Type B pancreatic cell (in vitro differentiated cells): ENCODE measurements at regions not wholly inside any gene's neighbourhood (a gene's known extent, or its start where the extent isn't known, plus 50 kb on each side); places are given as distances from the start of the nearest gene placed in this dataset.

Experiments used
- DNase-seq: peaks from one replicate; pipeline ENCODE4 v3.0.0; 2021; ENCODE audit warnings: mixed read lengths; ENCODE audit not compliant: unreplicated experiment; ENCODE audit errors: extremely low spot score
- H3K27ac Mint-ChIP-seq: 2 replicates; pipeline ENCODE4 v1.8.0; 2021; ENCODE audit warnings: mild to moderate bottlenecking, mixed read lengths
- H3K27me3 Mint-ChIP-seq: 2 replicates; pipeline ENCODE4 v1.8.0; 2021; ENCODE audit warnings: mixed read lengths
- H3K36me3 Mint-ChIP-seq: 2 replicates; pipeline ENCODE4 v1.8.0; 2021; ENCODE audit warnings: mixed read lengths
- H3K4me1 Mint-ChIP-seq: one replicate; pipeline ENCODE4 v1.8.0; 2021; ENCODE audit warnings: mixed read lengths; ENCODE audit not compliant: unreplicated experiment
- H3K4me3 Mint-ChIP-seq: 2 replicates; pipeline ENCODE4 v1.8.0; 2021; ENCODE audit warnings: mild to moderate bottlenecking, mixed read lengths
- H3K9me3 Mint-ChIP-seq: 2 replicates; pipeline ENCODE4 v1.8.0; 2021; ENCODE audit warnings: mixed read lengths
- TF ChIP-seq, protein P1 (sequence below): fragments of 200-600 bp; sonication (generic); conservative IDR thresholded peaks from 2 replicates; pipeline ENCODE4 v1.5.0; 2021; ENCODE audit warnings: antibody characterized with exemption, mild to moderate bottlenecking

DNA sequence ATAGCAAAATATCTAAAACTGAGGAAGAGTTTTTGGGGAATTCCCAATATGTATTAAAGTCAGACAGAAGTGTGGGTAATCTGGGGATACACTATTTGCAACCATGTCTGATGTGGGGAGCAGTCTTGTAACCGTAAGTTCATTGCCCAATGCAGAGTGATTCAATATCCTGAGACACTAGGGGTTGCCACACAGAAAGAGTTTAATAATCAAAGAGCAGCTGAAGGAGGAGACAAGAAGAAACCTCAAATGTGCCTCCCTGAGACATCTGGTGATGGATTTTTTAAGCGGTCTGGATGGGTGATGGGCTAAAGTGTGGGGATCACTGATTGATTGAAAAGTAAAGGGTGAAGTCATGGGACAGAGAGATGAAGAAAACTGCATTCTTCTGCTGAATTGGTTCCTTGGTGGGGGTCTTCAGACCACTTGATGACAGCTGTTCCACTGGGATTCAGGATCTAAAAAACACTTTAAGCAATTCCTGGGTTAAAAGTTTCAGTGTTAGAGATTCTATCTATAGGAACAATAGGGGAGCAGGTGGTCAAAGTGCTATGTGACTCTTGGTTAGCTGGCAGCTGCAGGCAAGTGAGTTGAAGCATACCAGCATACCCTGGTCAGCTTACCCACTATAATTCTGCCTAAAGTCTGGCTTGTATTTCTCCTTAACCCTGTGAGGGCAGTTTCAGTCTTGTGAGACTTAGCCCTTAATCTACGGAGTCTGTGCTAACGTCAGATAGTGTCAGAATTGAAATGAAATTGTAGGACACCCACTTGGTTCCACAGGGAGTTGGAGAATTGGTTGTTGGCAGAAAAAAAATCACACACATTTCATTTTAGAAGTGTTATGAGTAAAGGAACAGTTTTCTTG, 425.9 kb upstream of the TGFBR2 start:
- Mint-ChIP-seq H3K9me3 (no peaks in the 10 kb centered on the region), H3K4me1 (no peaks in the 10 kb centered on the region), H3K4me3 (no peak overlapping the region), H3K27ac (no peak overlapping the region), H3K36me3 (no peaks in the 10 kb centered on the region), H3K27me3 (peaks cover 3% of the 10 kb centered on the region)
- TF ChIP-seq, protein P1, sequence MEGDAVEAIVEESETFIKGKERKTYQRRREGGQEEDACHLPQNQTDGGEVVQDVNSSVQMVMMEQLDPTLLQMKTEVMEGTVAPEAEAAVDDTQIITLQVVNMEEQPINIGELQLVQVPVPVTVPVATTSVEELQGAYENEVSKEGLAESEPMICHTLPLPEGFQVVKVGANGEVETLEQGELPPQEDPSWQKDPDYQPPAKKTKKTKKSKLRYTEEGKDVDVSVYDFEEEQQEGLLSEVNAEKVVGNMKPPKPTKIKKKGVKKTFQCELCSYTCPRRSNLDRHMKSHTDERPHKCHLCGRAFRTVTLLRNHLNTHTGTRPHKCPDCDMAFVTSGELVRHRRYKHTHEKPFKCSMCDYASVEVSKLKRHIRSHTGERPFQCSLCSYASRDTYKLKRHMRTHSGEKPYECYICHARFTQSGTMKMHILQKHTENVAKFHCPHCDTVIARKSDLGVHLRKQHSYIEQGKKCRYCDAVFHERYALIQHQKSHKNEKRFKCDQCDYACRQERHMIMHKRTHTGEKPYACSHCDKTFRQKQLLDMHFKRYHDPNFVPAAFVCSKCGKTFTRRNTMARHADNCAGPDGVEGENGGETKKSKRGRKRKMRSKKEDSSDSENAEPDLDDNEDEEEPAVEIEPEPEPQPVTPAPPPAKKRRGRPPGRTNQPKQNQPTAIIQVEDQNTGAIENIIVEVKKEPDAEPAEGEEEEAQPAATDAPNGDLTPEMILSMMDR, result no peak
- no peak for DNase-seq

DNA sequence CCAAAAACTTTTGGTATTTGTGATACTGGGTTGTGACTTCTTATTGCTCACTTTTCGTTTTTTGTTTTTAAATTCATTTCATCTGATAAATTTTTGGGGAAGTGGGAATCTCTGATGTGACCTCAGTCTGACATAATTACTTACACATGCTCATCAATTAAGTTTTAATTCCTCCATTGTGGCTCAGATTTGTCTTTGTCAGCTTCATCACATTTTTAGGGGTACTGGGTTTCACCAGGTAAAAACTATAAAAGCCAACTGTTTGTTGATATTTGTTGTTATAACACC, 425.3 kb upstream of the TGFBR2 start:
- peaks cover 3% of the 10 kb centered on the region for H3K27me3 Mint-ChIP-seq
- DNase-seq, result no peak

DNA sequence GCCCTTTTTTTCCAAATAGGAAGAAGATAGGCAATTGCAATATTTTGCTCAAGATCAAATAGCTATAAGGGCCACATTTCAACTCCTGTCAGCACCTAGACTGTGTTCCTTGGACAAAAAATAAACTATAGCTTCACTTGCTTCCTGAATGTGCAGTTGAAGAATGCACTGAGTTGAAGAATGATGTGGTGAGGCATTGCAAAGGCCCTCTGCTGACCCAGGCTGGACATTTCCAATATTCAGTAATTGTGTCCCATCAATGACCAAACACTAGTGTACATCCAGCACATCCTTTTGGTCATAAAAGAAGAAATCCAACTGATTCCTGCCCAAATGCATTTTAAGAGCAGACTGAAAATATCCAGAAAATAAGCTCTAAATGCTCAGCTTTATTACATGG, 424.8 kb upstream of the TGFBR2 start:
- TF ChIP-seq, protein P1, result no peak
- DNase-seq, result no peak
- Mint-ChIP-seq H3K9me3 (no peaks in the 10 kb centered on the region), H3K36me3 (no peaks in the 10 kb centered on the region), H3K27me3 (peaks cover 3% of the 10 kb centered on the region), H3K4me3 (no peak overlapping the region), H3K4me1 (no peaks in the 10 kb centered on the region), H3K27ac (no peak overlapping the region)

More for the DNA sequence above, 425.3 kb upstream of the TGFBR2 start:
- H3K36me3 Mint-ChIP-seq, result no peaks in the 10 kb centered on the region
- no peak overlapping the region for H3K4me3 Mint-ChIP-seq
- H3K9me3 Mint-ChIP-seq, result no peaks in the 10 kb centered on the region
- no peaks in the 10 kb centered on the region for H3K4me1 Mint-ChIP-seq
- no peak overlapping the region for H3K27ac Mint-ChIP-seq
- TF ChIP-seq, protein P1, result no peak

DNA sequence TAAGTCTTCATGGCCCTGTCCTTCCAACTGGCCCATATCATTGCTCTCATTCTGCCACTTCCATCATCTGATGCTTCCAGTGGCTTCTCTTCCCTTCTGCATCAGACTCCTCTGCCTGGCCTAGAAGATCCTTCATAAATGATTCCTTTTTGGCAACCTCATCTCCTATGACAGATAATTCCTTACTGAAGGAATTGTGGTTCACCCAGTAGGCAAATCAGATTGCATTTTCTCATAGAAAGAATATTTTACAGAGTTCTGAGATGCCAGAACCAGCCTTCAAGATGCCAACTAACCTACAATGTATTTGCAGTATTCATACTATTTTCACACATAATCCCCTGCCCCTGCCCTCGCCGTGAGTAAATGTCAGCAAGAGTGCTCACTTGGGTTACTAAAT, 423.0 kb upstream of the TGFBR2 start:
- Mint-ChIP-seq H3K4me1 (no peaks in the 10 kb centered on the region), H3K27me3 (peaks cover 3% of the 10 kb centered on the region), H3K9me3 (no peaks in the 10 kb centered on the region), H3K4me3 (no peak overlapping the region), H3K36me3 (no peaks in the 10 kb centered on the region), H3K27ac (no peak overlapping the region)
- TF ChIP-seq, protein P1, result no peak
- no peak for DNase-seq

DNA sequence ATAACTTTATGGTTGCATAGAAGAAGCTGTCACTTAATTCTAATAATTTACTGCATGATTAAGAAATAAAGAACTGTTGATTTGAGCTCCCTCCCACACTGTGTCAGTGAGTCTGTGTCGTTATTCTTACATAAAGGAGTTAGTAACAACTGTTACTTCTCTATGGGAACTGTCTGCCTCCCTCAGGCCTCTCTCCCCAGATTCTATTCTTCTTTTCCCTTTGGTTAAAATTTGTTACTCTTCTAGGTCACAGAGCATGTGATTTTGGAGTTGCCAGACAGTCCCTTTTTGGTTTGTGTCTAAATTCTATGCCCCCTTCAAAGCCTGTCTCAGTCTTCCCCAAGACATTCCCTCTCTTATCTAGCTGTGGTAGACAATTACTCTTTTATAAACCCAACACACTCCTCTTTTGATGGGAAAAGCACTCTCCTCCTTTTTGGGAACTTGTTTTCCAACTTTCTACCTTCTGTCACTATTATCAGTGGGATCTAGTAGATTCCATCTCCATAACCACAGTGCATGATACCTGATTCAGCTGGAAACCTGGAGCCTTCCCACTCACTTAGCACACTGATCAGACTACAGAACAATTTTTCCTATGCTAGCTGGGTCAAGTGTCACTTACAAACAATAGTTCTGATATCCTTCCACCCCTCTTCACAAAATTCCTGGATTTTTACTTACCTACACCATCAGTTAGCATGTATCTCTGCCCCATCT, 422.1 kb upstream of the TGFBR2 start:
- no peaks in the 10 kb centered on the region for H3K36me3 Mint-ChIP-seq
- H3K4me1 Mint-ChIP-seq, result no peaks in the 10 kb centered on the region
- H3K27ac Mint-ChIP-seq, result no peak overlapping the region
- peaks cover 3% of the 10 kb centered on the region for H3K27me3 Mint-ChIP-seq
- no peak overlapping the region for H3K4me3 Mint-ChIP-seq
- no peaks in the 10 kb centered on the region for H3K9me3 Mint-ChIP-seq
- no peak for DNase-seq
- TF ChIP-seq, protein P1, result no peak
